AG08395 (cell line): ENCODE measurements at regions not wholly inside any gene's neighbourhood (a gene's known extent, or its start where the extent isn't known, plus 50 kb on each side); places are given as distances from the start of the nearest gene placed in this dataset.
A peak's percentile ranks its signal among the peaks of the same experiment; 100 is the strongest.
"Not testable (repeated sequence)": the region's sequence is repeated elsewhere in the genome, so short reads cannot be mapped to it uniquely, and the experiment has no call there.

Experiments used
- DNase-seq: peaks from one replicate; pipeline ENCODE4 v3.0.0; 2012; ENCODE audit warnings: mixed read lengths, low spot score

DNA sequence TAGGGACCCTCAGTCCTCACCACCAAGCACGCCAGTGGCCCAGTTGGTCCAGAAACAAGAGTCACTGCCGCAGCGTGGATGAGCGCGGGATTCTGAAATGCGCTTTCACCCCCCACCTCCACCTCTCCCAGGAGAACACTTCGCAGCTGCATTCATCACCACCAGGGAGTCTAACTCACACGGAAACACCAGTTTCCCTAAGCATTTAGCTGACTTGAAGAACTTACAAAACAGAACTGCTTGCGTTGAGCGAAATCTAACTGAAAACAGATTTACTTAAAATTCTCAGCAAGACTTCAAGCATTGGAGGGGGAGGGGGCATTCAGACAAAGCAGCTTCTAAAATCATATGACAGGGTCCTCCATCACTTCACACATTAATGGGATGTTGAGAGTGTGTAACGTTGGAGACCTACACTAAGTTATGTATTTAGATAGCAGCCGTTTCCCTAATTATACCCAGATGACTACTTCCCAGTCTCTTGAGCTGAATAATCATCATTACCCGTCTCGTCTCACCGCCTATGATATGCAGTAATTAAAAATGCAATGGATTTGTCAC is 258.2 kb upstream of the IRS2 start:
- peak; percentile 65 for DNase-seq

GRCh38 chr13:110042253-110042950 is 256.0 kb upstream of the IRS2 start:
- DNase-seq, result no peak

- not testable (repeated sequence) for DNase-seq
Observed at GRCh38 chr13:110041638-110042037, 255.3 kb upstream of the IRS2 start.

DNA sequence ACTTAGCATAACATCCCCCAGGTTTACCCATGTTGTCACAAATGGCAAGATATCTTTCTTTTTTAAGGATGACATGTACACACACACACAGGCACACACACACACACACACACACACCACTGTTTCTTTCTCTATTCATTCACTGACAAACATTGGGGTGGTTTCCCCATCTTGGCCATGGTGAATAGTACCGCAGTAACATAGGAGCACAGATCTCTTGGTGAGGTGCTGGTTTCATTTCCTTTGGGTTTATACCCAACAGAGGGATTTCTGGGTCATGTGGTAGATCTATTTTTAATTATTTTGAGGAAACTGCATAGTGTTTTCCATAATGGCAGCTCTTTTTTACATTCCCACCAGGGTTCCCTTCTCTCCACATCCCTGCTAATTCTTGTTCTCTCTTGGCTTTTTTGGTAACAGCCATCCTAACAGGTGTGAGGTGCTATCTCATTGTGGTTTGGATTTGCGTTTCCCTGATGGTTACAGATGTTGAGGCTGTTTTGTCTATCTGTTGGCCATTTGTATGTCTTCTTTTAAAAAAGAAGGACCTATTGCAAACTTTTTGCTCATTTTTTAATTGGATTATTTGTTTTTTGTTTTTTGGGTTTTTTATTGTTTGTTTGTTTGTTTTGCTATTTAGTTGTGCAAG is 251.7 kb upstream of the IRS2 start:
- no peak for DNase-seq

DNA sequence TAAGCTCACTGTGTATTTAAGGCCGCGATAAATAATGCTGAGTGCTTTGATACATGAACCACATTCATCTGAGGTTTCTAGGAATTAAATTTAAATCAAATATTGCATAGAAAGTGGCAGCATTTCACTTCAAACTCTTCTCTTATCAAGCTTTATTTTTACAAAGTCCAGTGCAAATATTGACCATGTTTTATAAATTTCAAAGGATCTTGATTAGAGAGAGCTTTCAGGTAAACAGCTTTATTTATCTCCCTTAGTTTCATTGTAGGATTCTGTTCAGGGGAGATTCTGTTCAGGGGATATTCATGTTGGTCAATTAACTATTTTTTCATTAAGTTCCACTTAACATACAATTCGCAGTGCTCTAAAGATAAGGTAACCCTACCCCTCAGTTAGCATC is 249.7 kb upstream of the IRS2 start:
- no peak for DNase-seq

DNA sequence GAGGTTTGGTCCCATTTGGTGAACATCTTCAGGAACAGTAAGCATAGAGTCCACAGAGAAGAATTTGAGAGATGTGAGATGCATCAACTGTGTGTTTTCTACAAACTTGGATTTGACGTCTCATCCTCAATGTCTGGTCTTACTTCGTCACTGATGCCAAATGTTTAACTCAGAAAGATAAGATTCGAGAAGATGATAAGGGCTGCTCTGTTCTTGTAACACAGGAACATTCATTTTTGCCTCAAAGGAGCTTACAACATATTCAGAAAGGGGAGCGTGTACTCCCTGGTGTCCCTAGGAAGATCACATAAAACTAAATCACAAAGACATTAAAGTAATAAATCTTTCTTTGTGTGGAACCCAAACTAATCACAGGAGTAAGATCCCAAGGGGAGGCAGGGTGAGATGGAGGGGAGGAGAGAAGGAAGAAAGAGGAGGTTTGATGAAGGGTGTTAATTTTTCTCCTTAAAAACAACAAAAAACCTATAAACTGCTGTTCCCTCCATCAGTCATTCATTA is 247.7 kb upstream of the IRS2 start:
- DNase-seq, result no peak

DNA sequence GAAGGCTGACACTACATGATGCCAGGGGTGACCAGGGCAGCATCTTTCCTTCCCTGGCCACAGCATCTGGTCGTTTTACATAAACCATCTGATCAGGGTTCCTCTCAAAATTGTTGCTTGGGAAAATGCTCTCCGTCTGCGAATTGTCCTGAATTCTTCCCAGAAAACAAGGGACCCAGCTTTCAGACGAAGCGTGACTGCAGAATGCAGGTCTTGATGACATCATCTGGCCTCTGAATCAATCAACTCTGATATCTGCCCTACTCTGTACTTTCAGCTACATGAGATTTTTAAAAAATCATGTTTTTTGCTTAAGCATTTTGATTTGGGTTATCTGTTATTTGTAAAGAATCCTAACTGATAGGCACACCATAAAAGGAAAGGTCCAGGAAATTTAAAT is 246.6 kb upstream of the IRS2 start:
- DNase-seq, result no peak

DNA sequence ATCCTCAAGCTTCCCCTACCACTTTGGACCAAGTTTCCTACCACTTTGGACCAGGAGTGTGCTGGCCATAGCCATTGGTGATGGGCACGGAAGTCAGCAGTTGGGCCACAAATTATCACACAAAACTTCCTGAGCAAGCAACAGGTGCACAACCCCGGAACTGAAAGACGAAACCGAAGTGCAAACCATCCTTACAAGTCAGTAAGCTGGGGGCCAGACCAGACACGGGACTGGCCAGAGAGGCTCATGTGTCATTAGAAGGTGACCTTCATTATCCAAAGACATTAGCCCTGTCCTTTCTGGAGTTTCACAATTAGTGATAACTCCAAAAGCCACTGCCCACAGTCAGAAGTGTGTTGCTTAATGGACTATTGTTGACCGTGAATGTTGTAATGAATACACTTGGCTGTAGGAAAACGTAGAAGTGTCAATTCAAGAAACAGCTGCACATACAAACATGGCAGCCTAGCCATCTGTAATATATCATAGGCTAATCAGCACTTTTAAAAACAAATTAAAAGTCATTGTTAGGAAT is 244.1 kb upstream of the IRS2 start:
- DNase-seq, result no peak

DNA sequence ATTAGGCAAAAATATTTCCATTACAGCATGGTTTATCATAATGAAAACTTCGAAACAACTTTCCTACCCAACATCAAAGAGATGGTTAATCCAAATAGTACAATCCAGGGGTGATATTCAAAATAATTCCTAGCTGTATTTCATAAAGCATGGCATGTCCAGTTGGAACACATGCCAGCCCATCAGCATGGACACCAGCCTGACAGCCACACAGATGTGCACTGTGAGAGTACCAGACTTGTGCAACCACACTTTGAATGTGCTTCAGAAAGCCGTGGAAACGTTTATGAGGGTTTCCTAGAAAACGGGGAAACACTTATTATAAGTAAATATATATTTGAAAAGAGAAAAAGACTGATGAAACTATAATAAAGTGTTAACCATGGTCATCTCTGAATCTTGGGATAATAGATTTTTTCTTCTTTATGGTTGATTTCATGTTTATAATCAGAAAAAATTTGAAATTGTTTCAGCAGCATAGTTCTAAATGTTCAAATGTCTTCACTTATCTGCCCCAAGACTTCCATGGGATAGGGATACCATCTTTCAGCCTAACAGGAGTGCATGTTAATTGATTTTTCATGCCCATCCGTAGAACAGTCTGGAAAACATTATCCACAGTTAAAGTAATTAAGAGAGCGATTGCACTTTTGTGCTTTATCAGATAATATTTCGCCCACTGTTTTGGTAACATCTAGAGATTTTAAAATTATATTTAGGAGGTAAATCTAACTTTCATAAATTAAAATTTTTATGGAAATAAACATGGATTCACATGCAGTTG is 242.6 kb upstream of the IRS2 start:
- DNase-seq, result no peak

DNA sequence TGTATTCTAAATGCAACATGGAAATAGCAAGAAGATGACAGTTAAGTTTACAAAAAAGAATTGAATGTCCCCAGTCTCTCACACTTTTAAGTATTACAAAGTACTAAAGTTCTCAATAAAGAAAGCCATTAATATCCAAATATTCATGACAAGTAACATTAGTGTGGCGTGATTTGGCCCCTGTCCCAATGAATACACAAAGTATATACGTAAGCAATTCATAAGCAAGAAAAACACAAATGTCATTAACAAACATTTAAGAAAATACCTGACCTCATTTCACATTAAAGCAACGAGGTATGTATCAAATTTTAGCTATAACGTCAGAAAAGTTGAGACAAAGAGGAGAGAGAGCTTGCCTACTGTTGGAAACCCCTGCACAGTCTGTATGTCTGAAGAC is 241.9 kb upstream of the IRS2 start:
- DNase-seq, result no peak

DNA sequence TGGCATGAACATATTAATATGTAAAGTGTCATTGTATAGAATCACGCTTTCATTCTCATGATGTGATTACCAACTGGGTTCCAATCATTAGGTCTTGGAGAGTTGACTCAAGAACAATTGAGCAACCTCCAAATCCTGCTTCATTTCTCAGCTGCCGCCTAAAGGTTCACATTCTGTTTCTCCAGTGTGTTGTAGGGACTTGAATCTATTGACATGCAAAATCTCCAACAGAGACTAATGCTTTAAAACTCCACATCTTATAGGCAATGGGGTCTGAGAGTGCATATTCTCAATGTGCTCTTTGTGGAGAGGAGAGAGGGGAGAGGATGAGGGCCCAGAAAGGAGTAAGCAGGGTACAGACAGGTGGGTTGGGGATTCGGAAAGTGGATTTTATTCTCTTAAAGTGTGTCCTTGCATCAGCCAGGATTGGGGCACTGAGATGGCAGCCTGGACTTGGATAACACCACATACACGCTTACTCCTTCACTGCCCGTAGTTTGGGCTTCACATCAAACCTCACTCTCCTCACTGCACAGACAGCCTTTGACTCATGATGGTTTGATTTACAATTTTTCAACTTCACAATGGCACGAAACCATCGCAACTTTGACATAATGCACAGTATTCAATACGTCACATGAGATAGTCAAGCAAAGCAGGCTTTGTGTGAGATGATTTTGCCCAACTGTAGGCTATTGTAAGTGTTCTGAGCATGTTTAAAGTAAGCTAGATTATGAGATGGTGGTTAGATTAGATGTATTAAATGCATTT is 241.3 kb upstream of the IRS2 start:
- DNase-seq, result no peak

- DNase-seq, result no peak
Observed at GRCh38 chr13:110024645-110024980, 238.2 kb upstream of the IRS2 start.

DNA sequence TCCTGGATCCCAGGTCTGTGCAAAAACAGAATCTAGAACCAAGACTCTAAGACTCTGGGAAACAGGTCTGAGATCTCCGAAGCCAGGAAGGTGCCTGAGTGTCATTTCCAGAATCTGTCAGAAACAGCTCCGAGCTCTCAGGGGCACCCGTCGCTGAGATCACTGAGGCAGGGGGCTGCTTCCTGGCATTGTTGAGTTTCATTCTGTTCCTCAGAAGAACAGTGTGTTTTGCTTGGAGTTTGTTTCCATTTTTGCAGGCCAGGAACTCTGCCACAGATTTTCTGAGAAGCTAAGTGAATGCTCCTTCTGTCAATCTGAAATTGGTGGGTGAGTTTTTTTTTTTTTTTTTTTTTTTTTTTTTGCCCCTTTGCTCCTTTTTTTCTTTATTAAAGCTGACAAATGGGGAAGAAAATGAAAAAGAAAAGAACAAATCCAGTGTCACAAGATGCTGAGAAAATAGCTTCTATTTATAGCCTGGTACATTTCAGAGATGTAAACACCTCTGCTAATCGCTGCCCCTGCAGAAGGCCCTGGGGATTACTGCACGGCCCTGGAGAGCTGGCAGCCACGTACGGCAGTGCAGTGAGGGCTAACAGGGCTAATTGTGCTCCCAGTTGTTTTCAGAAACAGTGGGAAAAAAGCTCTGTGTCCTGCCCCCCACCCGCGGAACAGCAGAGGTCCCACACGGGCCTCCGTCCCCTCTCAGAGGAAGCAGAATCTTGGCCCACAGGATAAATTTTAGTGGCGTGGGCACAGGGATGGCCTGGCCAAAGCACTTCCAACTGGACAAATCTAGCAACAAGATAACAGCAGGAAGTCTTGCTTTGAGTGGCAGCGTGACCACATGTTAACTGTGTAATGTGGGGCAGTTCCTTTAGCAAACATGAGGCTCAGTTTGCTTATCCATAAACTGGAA is 237.6 kb upstream of the IRS2 start:
- DNase-seq, result no peak

GRCh38 chr13:110018009-110018408 is 231.6 kb upstream of the IRS2 start:
- DNase-seq, result no peak

GRCh38 chr13:110017379-110017778 is 231.0 kb upstream of the IRS2 start:
- DNase-seq, result peak; percentile 92

DNA sequence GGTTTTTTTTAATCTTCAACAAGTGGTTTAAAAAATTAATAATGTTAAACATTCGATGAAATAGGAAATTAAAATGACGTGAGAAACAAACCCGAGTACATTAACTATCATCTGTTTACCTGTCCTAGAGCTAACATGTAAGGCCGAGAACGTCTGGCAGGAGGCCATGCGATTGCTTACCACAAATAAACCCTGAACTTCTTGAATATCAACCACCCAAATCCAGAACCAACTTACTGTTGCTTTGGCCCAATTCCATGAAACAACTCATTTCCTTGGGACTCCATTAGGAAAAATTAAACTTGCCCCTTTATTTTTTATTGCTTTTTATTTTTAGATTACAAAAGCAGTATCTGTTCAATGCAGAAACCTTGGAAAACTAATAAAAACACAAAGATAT is 228.9 kb upstream of the IRS2 start:
- DNase-seq, result no peak

DNA sequence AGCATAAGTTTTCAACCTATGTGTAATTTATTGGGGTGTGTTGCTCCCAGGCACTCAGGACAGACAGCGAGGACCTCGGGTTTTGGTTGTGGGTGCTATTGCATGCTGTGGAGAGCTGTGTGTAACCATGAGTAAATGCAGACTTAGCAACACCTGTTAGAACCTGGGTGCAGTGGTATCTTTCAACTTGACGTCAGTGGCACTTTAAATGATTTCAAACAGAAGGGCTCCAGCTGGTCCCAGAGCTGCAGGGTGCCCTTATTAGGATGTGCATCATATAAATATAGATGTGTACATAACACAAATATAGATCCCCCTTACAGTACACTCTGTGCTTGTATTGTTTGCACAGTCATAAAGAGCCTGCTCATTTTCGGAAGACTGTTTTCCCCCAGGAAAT is 228.3 kb upstream of the IRS2 start:
- DNase-seq, result no peak

GRCh38 chr13:110012102-110012739 is 225.8 kb upstream of the IRS2 start:
- peak; percentile 88 for DNase-seq

DNA sequence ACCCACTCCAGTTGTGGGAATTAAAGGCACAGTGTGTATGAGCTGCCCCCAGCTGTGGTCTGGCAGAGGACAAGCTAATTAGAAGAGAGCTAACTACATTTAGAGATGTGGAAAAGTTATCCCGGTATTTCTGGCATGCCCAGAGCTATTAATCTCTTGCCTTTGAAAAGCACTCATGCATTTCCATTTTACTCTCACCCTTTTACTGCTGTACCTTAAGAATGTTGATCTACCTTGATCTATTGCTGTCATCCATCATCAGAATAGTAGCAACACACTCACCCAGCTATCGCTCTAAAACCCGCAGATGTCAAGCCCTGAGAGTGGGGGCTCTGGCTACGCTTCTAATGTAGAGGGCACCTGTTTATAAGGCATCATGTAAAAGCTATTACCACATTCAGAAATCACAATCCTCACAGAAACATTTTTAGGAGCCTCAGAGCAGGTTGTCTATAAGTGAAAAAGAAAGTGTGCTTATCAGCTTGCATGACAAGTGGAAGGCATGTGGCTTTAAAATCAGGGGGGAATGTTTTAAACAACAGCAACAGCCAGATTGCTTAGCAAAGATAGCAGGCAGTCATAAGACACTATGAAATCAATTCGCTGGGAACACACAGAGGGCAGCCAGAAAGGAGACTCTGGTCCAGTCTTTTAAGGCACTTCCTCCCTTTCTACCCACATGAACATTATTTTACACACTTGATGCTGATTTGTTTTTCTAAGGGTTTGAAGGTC is 224.2 kb upstream of the IRS2 start:
- DNase-seq, result no peak
